ENCODE measurements at regions not wholly inside any gene's neighbourhood (a gene's known extent, or its start where the extent isn't known, plus 50 kb on each side); places are given as distances from the start of the nearest gene placed in this dataset.
"Not testable (repeated sequence)": the region's sequence is repeated elsewhere in the genome, so short reads cannot be mapped to it uniquely, and the experiment has no call there.

GRCh38 chr14:83269583-83269982 lies 1735.9 kb upstream of the SEL1L start:
- DNase-seq, result no peak

DNA sequence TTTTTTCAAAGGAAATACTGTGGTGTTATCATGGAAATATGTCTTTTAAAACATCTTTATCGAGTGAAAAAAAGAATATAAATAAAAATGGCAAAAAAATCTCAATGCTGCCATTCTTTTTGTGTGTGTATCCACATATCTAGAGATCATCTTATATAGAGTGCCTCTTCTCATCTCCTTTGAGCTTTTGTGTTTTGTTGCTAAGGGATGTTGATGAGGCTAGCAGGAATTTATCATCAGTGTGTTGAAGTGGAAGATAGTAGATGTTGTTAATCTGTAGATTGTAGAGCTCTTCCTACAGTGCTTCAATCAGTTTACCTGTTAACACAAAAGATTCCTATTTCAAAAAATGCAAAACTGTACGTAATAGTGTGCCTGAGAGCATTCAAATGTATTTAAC lies 1738.0 kb upstream of the SEL1L start:
- DNase-seq, result no peak

GRCh38 chr14:83280719-83281118 lies 1747.1 kb upstream of the SEL1L start:
- DNase-seq, result no peak

DNA sequence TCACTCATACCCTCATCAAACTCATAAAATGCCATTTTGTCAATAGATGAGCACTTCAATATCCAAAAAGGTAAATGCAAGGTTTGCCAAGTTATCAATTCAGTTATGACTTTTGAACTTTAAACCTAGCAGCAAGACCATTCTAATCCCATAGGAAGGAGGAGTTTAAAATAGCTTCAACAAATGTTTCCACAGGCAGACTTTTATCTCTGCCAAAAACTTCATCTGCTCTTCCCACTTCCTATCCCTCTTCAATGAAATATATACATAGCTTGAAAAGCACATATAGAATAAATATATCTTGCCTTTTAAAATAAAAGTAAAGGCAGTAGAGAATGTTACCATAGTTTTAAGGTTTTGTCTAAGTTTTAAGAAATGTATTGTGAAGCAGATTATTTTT lies 1749.1 kb upstream of the SEL1L start:
- DNase-seq, result no peak

DNA sequence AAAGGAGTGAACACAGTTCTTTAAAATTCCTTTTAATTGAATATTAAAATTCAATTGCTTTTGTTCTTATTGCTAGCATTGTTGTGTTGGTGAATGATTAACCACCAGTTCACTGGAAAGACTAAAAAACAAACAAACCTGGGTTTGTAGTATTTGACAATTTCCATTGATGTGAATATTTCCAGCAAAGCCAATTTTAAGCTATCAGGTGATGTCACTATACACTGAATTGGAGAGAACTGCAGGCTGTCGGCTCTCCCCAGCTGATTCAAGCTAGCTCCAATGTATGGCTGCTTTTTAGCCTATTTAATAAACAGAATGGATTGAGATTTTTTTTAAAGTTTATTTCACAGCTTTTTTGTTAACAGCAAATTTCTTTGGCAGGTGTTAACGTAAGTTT lies 1753.6 kb upstream of the SEL1L start:
- no peak for DNase-seq

DNA sequence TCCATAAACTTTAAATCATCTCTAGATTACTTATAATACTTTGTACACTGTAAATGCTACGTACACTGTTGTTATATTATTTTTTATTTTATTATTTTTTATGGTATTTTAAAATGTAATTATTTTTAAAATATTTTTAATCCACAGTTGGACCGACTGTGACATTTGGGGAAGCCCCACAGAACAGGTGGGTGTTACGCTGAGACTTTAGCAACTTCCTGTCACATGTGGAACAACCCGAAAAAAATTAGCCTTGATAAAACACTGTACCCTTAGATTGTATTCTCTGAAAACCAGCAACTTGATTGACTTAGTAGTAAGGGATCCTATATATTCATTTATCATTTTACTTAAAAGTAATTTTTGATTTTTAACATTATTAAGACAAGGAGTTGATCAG lies 1755.7 kb upstream of the SEL1L start:
- no peak for DNase-seq

DNA sequence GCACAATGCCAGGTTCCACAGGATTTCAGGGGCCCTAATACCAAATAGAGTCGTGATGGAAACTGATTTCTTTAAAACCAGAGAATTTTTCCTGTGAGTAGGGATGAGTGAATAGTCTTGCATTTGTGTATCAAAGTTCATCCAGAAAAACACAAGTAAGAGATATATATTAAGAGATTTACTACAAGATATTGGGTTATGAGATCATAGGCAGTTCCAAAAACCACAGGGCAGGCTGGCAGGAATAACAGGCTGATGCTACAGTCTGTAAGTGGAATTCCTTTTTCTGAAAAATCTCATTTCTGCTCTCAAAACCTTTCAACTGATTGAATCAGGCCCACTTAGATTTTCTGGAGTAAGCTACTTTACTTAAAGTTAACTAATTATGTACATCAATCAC lies 1756.2 kb upstream of the SEL1L start:
- no peak for DNase-seq

GRCh38 chr14:83290447-83290846 lies 1756.8 kb upstream of the SEL1L start:
- no peak for DNase-seq

GRCh38 chr14:83291714-83292113 lies 1758.1 kb upstream of the SEL1L start:
- no peak for DNase-seq

DNA sequence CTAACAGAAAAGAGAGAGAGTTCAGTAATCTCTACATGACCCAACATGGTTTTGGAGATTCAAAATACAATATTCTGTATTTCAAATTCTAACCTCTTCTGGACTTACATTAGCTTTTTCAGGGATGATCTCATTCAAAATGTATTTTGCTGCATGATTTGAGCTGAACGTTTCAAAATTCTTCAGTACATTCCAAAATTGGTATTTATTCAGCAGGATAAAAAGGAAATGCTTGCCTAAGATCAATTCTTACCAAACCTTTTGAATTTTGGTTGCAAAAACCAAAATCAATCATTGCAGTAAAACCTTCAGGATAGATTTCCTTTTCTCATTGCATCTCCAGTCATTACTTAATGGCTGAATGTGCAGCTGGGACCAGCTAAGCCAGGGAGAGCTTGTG lies 1761.3 kb upstream of the SEL1L start:
- no peak for DNase-seq

- no peak for DNase-seq
These were observed 1763.7 kb upstream of the SEL1L start for GRCh38 chr14:83297361-83297760.

DNA sequence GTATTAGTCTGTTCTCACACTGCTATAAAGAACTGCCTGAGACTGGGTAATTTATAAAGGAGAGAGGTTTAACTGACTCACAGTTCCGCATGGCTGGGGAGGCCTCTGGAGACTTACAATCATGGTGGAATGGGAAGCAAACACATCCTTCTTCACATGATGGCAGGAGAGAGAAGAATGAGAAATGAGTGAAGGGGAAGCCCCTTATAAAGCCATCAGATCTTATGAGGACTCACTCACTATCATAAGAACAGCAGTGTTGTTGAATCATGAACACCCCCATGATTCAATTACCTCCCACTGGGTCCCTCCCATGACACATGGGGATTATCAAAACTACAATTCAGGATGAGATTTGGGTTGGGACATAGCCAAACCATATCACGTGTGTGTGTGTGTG lies 1764.4 kb upstream of the SEL1L start:
- DNase-seq, result not testable (repeated sequence)

DNA sequence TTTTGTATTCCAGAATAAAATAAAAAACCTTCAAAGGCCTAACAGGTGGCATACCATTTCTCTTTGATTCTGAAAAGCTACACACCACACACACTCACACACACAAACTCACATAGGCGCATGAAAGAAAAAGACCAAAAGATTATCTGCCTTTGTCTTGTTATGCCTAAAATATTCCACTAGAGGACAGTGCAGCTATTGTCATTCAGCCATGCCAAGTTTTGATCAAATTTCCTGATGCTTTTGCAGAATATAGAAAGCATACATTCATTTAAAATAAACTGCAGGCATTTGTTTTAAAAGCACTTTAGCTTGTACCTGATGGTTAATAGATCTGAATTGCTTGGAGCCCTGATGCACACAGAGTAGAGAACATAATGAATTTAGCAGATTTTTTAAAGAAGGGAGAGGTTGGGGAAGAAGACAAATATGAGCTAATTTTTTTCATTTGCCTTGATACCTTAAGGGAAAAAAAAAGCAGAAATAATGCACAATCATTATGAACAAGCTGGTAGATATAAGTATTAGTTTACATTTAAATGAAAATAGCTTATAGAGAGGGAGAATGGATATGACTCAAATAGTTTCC lies 1766.9 kb upstream of the SEL1L start:
- no peak for DNase-seq

- DNase-seq, result no peak
These were observed 1768.1 kb upstream of the SEL1L start for GRCh38 chr14:83301791-83302190.

- no peak for DNase-seq
These were observed 1775.6 kb upstream of the SEL1L start for GRCh38 chr14:83309211-83309610.

DNA sequence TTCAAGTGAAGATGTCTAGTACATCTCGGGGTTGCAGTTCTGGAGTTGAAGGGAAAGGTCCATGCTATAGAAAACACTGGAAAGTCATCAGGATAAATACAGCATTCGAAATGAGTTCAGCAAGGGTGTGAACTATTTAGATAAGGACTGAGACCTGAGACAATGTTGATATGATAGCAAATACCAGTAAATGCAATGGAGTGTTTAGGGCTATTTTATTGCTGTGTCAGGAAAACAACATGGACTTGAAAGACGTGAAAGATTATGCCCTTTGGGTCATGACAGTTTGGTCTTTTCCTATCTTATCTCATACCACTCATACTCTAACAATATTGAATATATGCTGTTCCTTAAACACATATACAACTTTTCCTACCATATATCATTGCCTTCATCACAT lies 1776.2 kb upstream of the SEL1L start:
- DNase-seq, result no peak

DNA sequence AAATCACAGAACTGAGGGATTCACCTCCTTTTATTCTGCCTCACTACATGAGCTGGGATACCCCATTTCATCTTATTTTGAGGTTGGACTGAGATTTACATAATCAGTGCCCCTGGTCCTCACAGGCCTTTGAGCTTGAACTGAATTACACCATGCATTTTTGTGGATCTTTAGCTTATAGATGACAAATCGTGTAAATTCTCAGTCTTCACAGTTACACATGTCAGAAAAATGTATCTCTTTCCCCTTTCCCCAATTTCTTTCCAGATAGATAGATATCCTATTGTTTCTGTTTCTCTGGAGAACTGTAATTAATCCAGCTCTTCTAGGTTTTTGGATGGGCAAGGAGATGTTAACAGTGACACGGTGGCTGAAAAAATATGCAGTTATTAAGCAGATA lies 1778.9 kb upstream of the SEL1L start:
- no peak for DNase-seq

GRCh38 chr14:83314764-83315163 lies 1781.1 kb upstream of the SEL1L start:
- DNase-seq, result no peak

- no peak for DNase-seq
These were observed 1782.7 kb upstream of the SEL1L start for GRCh38 chr14:83316356-83316755.

DNA sequence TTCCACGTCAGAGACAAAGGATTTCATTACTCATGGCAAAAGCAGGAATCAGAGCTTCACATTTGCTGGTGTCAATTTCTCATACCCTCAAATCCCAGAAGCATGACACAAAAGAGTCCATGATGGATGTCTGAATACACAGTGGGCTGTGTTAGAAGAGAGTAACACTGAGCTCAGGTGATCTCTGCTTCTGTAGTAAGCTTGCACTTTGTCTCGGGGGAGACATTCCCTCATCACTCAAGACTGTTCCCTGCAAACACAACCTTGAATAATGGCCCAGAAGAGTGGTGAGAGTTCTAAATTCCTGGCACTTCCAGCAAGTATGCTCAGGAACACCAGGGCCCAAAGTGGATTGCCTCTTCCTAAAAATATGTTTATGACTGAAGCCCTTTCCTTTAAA lies 1787.2 kb upstream of the SEL1L start:
- no peak for DNase-seq

DNA sequence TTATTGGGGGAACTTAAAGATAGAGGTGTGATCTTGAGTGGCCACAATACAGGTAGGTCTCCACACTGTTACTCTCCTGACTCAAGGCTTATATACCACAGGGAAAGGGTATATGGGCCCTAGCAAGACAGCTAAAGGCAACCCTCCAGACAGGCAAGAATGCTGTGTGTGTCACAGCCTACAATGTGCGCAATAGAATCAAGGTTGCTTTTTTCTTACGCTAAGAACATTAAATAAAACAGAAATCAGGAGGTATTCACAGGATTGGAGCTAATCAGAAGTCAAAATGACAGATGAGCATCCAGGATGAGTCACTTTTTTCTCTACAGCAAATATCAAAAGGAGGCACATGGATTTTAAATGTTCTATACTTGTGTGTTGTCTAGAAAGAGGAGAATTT lies 1797.9 kb upstream of the SEL1L start:
- no peak for DNase-seq

GRCh38 chr14:83342590-83342989 lies 1808.9 kb upstream of the SEL1L start:
- DNase-seq, result no peak

DNA sequence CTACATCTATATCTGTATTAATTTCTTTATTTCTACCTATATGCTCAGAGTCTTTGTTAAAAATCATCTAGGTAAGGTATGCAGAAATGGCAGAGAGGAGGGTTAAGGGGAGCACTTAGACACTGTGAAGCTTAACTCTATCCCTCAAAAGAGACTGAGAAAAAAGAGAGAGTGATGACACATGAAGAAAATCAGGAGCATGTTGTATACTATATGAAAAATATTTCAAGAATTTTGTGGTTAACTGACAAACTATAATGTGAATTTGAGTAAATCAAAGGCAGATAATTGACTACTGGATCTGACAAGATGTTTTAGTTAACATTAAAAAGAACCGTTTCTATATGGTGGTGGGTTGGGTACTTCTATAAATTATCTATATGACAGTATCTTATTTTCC lies 1814.2 kb upstream of the SEL1L start:
- DNase-seq, result no peak

DNA sequence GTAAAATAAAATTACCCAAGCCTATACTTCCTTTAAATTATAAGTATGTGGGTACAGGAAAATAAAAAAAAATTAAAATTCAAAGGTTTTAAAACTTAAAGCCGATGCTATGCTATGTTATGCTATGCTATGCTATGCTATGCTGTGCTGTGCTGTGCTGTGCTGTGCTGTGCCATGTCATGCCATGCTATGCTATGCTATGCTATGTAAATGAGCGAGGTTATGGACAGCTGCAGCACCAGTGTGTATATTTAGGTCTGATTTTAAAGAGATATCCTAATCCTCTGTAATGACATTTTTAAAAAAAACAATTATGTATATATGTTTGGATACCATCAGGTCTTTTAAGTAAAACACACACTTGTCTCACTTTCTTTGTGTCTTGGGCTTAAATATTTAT lies 1822.0 kb upstream of the SEL1L start:
- DNase-seq, result no peak

- DNase-seq, result no peak
These were observed 1822.4 kb upstream of the SEL1L start for GRCh38 chr14:83356080-83356479.

- no peak for DNase-seq
These were observed 1838.6 kb upstream of the SEL1L start for GRCh38 chr14:83372271-83372670.

All from activated effector memory CD4-positive, alpha-beta T cell treated with anti-CD3 and anti-CD28 coated beads, Interleukin-2, amount 50 U/mL, for 16 hours (primary cell).